ENCODE measurements at regions not wholly inside any gene's neighbourhood (a gene's known extent, or its start where the extent isn't known, plus 50 kb on each side); places are given as distances from the start of the nearest gene placed in this dataset.

- TF ChIP-seq POLR2AphosphoS5 (IDR thresholded peaks at IDR 0.05; ENCODE audit: low read depth) (no peak), GABPA (IDR thresholded peaks at IDR 0.05; ENCODE audit: low read depth) (no peak), SPI1 (IDR thresholded peaks at IDR 0.05; ENCODE audit: borderline replicate concordance, low read depth) (no peak)
- TF ChIP-seq, protein P1, sequence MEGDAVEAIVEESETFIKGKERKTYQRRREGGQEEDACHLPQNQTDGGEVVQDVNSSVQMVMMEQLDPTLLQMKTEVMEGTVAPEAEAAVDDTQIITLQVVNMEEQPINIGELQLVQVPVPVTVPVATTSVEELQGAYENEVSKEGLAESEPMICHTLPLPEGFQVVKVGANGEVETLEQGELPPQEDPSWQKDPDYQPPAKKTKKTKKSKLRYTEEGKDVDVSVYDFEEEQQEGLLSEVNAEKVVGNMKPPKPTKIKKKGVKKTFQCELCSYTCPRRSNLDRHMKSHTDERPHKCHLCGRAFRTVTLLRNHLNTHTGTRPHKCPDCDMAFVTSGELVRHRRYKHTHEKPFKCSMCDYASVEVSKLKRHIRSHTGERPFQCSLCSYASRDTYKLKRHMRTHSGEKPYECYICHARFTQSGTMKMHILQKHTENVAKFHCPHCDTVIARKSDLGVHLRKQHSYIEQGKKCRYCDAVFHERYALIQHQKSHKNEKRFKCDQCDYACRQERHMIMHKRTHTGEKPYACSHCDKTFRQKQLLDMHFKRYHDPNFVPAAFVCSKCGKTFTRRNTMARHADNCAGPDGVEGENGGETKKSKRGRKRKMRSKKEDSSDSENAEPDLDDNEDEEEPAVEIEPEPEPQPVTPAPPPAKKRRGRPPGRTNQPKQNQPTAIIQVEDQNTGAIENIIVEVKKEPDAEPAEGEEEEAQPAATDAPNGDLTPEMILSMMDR (IDR thresholded peaks at IDR 0.05; ENCODE audit: insufficient read depth, low read length) = no peak
Observed at GRCh38 chr7:31236868-31237267, 103.7 kb downstream of the NEUROD6 start.

All from HL-60 (cell line).